Left lung (tissue), 4 donors: ENCODE measurements at regions not wholly inside any gene's neighbourhood (a gene's known extent, or its start where the extent isn't known, plus 50 kb on each side); places are given as distances from the start of the nearest gene placed in this dataset.

Experiments
- ATAC-seq: fragments of 200-7000 bp; cut with Tn5 transposase; one replicate; pipeline ENCODE4 v1.9.1; 2020; ENCODE audit warnings: moderate library complexity
- DNase-seq, 4 donors: peaks; one replicate each; pipeline ENCODE4 v3.0.0-alpha.2; 2013 to 2020
- H3K27ac ChIP-seq, 2 donors: fragments of 200-600 bp; sonication (generic) in 1 of 2; one replicate each; pipeline versions ENCODE4 v1.5.0 to v1.8.0; 2020 to 2021
- H3K27me3 ChIP-seq, 2 donors: fragments of 200-600 bp; sonication (generic) in 1 of 2; one replicate each; pipeline versions ENCODE4 v1.5.0 to v1.8.0; 2020 to 2021
- H3K36me3 ChIP-seq, 2 donors: fragments of 200-600 bp; sonication (generic) in 1 of 2; one replicate each; pipeline versions ENCODE4 v1.5.0 to v1.8.0; 2020 to 2021
- H3K4me1 ChIP-seq, 2 donors: fragments of 200-600 bp; one replicate each; pipeline ENCODE4 v1.8.0; 2021
- H3K4me3 ChIP-seq, 2 donors: fragments of 200-600 bp; sonication (generic) in 1 of 2; one replicate each; pipeline versions ENCODE4 v1.5.0 to v1.8.0; 2020 to 2021; ENCODE audit warnings: mild to moderate bottlenecking in 1 of 2
- H3K9me3 ChIP-seq, 2 donors: fragments of 200-600 bp; sonication (generic) in 1 of 2; one replicate each; pipeline versions ENCODE4 v1.5.0 to v1.8.0; 2020 to 2021
- CTCF ChIP-seq, 2 donors: fragments of 200-600 bp; sonication (generic) in 1 of 2; IDR thresholded peaks; one replicate each; pipeline versions ENCODE4 v1.5.0 to v1.8.0; 2021; ENCODE audit warnings: antibody characterized with exemption in 2 of 2
- intact Hi-C, 2 donors: fragments of 100-400 bp; cut with DNase I; formaldehyde crosslinking; loops; one replicate each; pipeline versions ENCODE4 v1.11.2 to v1.14.2; 2022
- donor health status: DM: no; HTN: yes; CAD: no.
- donor health status: DM: no; HTN: no; CAD: no.

- no peak overlapping the region for H3K4me3 ChIP-seq
- no peak for DNase-seq
- no peak overlapping the region for H3K27ac ChIP-seq
- no peak for TF ChIP-seq CTCF (IDR thresholded peaks at IDR 0.05)
- H3K4me1 ChIP-seq = no peaks in the 10 kb centered on the region
- no peaks in the 10 kb centered on the region for H3K36me3 ChIP-seq
- H3K9me3 ChIP-seq = no peaks in the 10 kb centered on the region
- peaks cover 0 to 24% of the 10 kb centered on the region in 2 donors for H3K27me3 ChIP-seq
- ATAC-seq = no peak
- intact Hi-C loops = no loop called here
Observed at GRCh38 chr11:44418456-44418830, 108.5 kb upstream of the ALX4 start.

- no peak for DNase-seq
- Histone ChIP-seq H3K9me3 (no peaks in the 10 kb centered on the region), H3K27ac (no peak overlapping the region), H3K36me3 (no peaks in the 10 kb centered on the region), H3K27me3 (peaks cover 0 to 31% of the 10 kb centered on the region in 2 donors), H3K4me1 (no peaks in the 10 kb centered on the region), H3K4me3 (no peak overlapping the region)
- intact Hi-C loops = no loop called here
- no peak for ATAC-seq
- no peak for TF ChIP-seq CTCF (IDR thresholded peaks at IDR 0.05)
Observed at GRCh38 chr11:44421090-44421675, 111.2 kb upstream of the ALX4 start.

GRCh38 chr11:44423289-44423688 is 113.3 kb upstream of the ALX4 start:
- H3K27ac ChIP-seq = no peak overlapping the region
- no peaks in the 10 kb centered on the region for H3K9me3 ChIP-seq
- no peaks in the 10 kb centered on the region for H3K36me3 ChIP-seq
- no peak overlapping the region for H3K4me3 ChIP-seq
- peaks cover 3 to 44% of the 10 kb centered on the region in 2 donors for H3K27me3 ChIP-seq
- no peak for ATAC-seq
- TF ChIP-seq CTCF (IDR thresholded peaks at IDR 0.05) = no peak
- intact Hi-C loops = no loop called here
- no peaks in the 10 kb centered on the region for H3K4me1 ChIP-seq
- DNase-seq = no peak

- Histone ChIP-seq H3K4me3 (no peak overlapping the region), H3K36me3 (no peaks in the 10 kb centered on the region), H3K9me3 (no peaks in the 10 kb centered on the region), H3K27ac (no peak overlapping the region), H3K27me3 (peaks cover 3 to 32% of the 10 kb centered on the region in 2 donors), H3K4me1 (no peaks in the 10 kb centered on the region)
- intact Hi-C loops = no loop called here
- ATAC-seq = no peak
- TF ChIP-seq CTCF (IDR thresholded peaks at IDR 0.05) = no peak
- DNase-seq = no peak
Observed at GRCh38 chr11:44424841-44425240, 114.9 kb upstream of the ALX4 start.

- H3K9me3 ChIP-seq = no peaks in the 10 kb centered on the region
- no peak overlapping the region for H3K27ac ChIP-seq
- ATAC-seq (no peak), DNase-seq (no peak)
- H3K36me3 ChIP-seq = no peaks in the 10 kb centered on the region
- no peak for TF ChIP-seq CTCF (IDR thresholded peaks at IDR 0.05)
- no peak overlapping the region for H3K4me3 ChIP-seq
- intact Hi-C loops = no loop called here
- H3K27me3 ChIP-seq = peaks cover 3 to 42% of the 10 kb centered on the region in 2 donors
- no peaks in the 10 kb centered on the region for H3K4me1 ChIP-seq
Observed at GRCh38 chr11:44426119-44426518, 116.2 kb upstream of the ALX4 start.
